ENCODE measurements at regions not wholly inside any gene's neighbourhood (a gene's known extent, or its start where the extent isn't known, plus 50 kb on each side); places are given as distances from the start of the nearest gene placed in this dataset.
"Not testable (repeated sequence)": the region's sequence is repeated elsewhere in the genome, so short reads cannot be mapped to it uniquely, and the experiment has no call there.

DNA sequence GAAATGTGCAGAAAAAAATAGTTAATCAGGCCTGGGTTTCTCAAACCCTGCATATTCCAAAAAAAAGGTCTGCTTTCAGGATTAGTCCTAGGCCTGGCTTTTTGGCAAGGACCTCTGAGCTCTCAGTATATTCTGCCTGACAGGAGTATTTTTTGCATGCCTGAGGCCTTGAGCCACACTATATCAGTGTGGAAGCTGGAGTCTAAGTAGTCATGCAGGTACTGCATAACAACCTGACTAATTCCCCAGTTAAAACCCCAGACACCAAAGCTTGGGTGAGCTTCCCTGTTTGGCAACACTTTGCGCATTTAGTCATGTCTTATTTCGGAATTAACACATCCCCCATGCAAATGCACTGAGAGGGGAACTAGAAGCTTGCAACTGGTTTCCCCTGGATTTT, 359.5 kb downstream of the CETN3 start:
- DNase-seq, result no peak

- no peak for DNase-seq
Observed at GRCh38 chr5:90047113-90047512, 362.4 kb downstream of the CETN3 start.

DNA sequence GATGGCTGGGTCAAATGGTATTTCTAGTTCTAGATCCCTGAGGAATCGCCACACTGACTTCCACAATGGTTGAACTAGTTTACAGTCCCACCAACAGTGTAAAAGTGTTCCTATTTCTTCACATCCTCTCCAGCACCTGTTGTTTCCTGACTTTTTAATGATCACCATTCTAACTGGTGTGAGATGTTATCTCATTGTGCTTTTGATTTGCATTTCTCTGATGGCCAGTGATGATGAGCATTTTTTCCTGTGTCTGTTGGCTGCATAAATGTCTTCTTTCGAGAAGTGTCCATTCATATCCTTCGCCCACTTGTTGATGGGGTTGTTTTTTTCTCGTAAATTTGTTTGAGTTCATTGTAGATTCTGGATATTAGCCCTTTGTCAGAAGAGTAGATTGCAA, 369.5 kb downstream of the CETN3 start:
- DNase-seq, result not testable (repeated sequence)

GRCh38 chr5:90037646-90038045, 371.9 kb downstream of the CETN3 start:
- DNase-seq, result peak; percentile 29

DNA sequence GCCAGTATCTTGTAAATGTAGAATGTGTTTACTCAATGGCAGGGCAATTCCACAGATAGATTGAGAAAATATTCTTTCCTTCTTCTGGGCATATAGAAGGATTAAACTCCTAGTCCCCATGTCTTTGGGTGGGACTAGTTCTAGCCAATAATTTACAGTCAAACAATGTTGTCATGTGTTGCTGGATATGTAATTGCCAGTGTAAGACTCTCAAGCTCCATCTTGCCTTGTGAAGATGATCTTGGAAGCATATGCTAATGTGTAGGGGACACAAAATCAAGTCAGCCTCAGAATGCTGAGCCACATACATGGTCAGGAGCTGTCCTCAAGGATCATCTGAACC, 386.9 kb downstream of the CETN3 start:
- no peak for DNase-seq

- no peak for DNase-seq
Observed at GRCh38 chr5:90022002-90022710, 387.4 kb downstream of the CETN3 start.

DNA sequence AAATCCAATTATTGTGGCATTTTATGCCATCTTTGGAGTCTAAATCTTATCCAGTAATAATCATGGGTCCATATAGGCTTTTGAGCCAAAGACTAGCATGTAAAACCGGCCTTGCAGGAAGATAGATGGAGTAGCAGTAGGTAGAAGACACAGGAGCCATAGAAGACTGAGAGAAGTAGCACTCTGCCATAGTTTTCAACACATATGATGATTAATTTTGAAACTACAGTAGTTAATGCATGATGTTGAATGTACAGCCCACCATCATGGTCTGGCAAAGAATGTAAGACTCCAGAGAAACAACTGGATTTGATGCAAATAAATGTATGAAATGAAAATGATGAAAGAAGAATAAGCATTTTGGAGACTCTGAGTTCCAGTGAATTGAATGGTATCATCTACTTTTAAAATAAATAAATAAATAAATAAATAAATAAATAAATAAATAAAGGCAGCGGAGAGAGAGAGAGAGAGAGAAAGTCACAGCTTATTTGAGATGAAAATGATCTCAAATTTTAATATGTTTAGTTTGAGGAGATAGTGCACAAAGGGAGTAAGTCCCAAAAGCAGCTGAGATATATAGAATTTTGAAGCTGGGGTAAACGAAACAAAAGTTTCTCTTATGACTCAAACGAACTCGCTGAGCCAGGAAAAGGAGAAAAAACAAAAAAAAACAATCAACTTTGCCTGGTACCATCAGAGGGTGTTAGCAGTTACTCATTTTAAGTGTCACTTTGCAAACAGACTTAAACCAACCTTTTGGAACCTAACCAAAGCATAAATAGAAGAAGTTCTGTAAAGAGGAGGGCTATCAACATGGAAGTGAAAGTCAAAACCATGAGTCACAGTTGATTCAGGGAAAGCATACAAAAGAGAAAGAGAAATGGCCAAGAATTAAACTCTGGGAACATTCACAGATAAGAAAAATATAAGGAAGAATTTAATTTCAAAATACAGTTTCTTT, 388.7 kb downstream of the CETN3 start:
- DNase-seq, result peak; percentile 93

- DNase-seq, result no peak
Observed at GRCh38 chr5:90017239-90017638, 392.3 kb downstream of the CETN3 start.

DNA sequence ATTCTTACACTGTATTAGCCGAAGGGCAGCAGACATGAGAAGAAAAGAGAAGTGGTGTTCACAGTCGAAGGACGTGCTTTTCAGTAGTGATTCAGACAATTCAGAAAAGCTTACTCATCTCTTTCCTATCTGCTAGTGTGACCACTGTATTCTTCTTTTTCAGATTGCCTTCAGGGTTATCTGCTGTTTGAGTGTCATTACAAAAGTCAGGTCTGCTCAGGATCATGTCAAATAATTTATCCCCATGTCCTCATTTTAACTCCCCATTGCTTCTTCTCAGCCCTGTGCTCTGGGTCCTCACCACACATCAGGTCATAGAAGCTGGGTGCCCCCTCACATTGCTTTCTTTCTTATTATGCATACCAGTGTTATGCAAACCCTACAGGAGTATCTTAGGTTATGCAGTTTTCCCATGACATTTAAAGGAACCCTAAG, 394.0 kb downstream of the CETN3 start:
- peak; percentile 31 for DNase-seq

GRCh38 chr5:90014420-90014819, 395.1 kb downstream of the CETN3 start:
- no peak for DNase-seq

GRCh38 chr5:90000351-90000750, 409.2 kb downstream of the CETN3 start:
- DNase-seq, result no peak

DNA sequence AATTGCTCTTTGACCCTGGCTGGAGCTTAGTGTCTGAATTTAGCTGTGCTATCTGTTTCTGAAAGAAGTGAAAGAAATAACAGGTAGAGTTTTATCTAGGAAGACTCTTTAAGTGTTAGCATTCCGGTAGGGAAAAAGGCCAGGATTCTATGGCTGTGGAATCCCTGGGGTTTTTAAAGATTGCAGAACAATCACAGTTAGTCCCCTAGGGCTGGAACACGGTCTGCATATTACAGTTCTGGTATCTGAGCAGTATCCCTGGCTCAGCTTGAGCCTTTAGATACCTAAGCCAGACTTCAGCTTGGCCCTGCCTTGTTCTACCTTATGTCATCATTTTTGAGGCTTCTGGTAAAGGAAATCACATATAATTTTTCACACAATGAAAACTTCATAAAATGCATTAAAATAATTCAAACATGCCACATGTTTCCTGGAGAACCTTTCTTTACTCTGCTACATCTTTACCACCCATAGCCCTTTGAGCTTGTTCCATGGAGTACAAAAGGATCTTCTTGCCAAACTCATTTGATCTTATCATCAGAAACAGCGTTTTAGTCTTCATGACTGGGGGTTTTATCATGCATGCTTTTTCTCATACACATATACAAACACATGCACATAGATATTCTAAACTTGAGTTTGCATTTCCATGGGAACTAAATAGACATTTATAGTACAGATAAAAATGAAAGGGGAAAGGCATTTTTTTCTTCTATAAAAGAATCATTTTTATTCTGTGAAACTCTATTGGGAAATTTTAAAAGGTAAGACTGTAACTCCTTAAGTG, 410.8 kb downstream of the CETN3 start:
- DNase-seq, result no peak

DNA sequence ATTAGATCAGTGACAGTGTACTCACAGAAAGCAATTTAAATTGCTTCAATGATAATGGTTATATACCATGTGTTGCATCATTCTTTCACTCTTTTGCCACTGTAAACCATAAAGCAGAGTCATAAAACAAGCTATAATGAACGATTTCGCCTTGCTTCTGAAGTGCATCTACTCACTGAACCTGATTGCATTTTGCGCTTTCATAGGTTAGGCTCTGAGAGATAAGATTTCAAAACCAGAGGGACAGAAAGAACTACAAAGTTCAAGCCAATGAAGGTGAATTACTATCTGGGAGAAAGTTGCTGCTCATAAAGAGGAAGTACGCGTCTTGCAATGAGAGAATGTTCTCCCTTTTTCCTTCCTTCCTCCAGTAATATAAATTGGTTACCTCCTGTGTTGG, 412.7 kb downstream of the CETN3 start:
- no peak for DNase-seq

DNA sequence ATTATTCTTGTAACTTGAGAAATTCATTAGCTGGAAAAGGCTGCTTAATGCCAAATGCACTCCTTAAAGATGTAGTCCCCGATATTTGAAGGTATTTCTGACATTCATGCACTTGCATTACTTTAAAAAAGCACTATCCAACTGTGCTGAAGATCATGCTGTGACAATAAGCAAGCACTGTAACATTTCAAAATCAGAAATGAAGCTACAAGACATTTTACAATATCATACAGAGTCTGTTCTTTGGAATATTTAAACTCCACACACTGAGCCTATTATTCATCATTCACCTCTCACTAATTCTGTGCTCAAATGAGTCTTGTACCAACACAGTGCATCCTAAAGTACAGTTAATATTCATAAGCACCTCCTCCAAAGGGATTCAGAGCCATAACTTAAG, 413.2 kb downstream of the CETN3 start:
- DNase-seq, result no peak

DNA sequence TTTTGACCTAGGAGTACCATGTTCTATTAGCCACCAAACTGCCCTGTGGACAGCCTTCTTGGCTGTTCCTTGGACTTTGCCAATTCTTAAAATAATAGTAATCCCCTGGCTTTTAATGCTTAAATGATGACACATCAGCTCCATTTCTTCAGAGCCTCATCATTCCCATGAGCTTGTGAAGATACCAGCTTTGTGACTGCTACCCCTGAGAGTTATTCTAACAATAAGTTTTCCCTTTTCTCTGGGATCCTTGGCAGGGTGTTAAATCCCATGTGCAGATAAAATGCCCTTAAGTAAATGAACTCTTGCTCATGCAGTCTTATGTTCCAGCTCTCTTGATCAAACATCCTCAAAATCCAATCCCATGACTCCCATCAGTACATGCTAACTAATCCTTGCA, 415.3 kb downstream of the CETN3 start:
- peak; percentile 18 for DNase-seq

DNA sequence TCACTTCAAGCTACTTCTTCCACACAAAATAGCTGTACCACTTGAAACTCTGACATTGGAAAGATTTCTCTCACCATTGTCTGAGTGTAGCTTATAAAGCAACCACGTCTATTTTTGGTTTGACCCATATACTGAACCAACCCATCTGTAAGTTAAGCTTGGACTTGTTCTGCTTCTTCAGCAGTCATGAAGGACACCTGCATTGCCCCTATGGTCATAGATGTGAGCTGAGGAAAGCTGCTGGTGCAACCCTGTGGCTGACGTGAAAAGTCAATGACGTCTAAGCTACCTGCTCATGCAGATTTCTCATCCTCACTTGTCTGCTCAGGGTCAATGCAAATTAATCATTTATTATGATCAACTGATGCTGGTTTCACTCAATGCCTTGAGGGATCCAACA, 417.4 kb downstream of the CETN3 start:
- no peak for DNase-seq

DNA sequence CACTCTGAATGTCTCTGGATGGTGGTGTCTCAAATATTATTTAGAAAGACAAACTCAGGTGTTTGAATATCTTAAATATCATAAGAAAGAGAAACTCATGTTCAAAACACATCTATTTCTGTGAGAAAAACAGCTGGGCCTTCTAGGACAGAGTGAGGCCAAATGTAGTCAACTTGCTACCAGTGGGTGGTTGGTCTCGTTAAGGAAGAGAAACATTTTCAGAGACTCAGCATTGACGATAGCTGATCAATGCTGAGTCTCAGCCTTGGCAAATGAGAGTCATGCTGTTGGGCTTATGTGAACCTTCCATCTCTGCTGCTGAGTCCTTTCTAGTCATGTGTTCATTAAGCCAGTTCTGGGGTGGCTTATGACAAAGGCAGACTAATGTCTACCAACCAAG, 418.0 kb downstream of the CETN3 start:
- DNase-seq, result no peak

DNA sequence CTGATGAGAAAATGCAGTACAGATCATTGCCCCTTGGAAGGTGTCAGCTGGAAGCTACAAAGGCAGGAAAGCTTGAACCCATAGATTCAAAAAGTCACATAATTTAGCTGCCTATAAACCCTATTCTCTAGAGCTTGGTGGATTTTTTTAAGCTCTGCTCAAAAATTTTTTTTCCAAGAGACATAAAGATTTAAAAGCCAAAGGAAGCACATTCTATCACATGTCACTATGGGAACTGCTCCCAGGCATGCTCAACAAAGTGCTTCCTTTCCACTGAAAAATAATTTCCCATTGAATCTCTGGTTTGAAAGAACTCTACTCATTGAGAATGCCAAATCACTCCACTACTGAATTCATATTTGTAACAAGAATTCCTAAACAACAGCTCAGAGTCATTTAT, 419.8 kb downstream of the CETN3 start:
- no peak for DNase-seq

GRCh38 chr5:89988998-89989655, 420.4 kb downstream of the CETN3 start:
- DNase-seq, result peak; percentile 54

DNA sequence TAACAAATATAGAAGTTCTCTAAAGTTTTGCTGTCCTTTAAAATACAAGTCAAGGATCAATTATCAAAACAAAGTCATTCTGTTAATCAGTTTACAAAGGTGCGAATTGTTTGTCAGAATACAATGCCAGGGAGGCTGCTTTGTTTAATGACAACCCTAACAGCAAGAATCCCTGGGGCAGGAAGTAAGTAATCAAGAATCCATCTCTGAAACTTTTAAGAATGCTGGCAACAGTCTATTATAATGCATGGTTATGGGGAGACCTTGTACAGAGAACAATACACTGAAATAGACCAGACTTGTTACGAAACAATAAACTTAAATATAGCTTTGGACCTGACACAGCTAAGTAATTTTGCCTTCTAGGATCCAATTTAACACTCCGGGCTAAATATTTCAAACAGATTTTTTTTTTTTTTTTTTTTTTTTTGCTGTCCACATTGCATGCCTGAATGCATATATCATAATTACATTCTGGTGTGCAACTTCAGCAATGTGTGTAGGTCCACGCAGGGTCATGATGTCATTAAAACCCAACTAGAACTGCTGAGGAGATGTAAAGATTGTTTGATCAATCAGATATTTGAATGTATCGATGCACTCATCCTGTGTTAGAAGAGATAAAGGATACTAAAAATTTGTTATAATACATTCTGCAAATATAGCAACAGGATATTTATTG, 421.3 kb downstream of the CETN3 start:
- DNase-seq, result peak; percentile 47

DNA sequence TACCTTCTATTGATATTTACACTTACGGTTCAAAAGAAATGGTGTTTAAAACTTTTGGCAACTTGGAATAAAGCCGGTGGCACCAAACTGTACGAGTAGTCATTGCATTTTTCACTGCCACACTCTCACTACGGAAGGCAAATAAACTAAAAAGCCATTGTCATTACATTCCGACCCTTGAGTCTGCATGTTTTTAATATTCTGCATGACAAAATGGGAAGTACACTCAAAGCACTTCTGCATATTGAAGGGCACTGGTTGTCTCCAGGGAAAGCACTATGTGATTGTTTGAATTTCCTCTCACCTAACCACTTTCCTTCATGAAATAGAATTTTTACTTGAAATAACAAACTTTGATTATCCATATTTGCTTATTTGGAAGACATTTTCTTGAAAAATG, 426.3 kb downstream of the CETN3 start:
- no peak for DNase-seq
